Colonic mucosa (tissue), 4 donors: ENCODE measurements at regions not wholly inside any gene's neighbourhood (a gene's known extent, or its start where the extent isn't known, plus 50 kb on each side); places are given as distances from the start of the nearest gene placed in this dataset.

Experiments
- DNase-seq: peaks from one replicate; pipeline ENCODE4 v3.0.0-alpha.2; 2020
- H3K27ac ChIP-seq: fragments of 200-600 bp; one replicate; pipeline ENCODE4 v1.8.0; 2021
- H3K27me3 ChIP-seq: fragments of 200-600 bp; one replicate; pipeline ENCODE4 v1.8.0; 2021
- H3K36me3 ChIP-seq: fragments of 200-600 bp; one replicate; pipeline ENCODE4 v1.8.0; 2021
- H3K4me1 ChIP-seq: fragments of 200-600 bp; one replicate; pipeline ENCODE4 v1.8.0; 2021; ENCODE audit warnings: mild to moderate bottlenecking
- H3K4me3 ChIP-seq: fragments of 200-600 bp; one replicate; pipeline ENCODE4 v1.8.0; 2021
- H3K9ac ChIP-seq, 2 donors: one replicate each; pipeline ENCODE4 v1.7.0; 2013; ENCODE audit warnings: control low read depth in 2 of 2, low read depth in 2 of 2, low read length in 2 of 2
- H3K9me3 ChIP-seq: fragments of 200-600 bp; one replicate; pipeline ENCODE4 v1.8.0; 2021
- intact Hi-C: fragments of 100-400 bp; cut with DNase I; formaldehyde crosslinking; loops from one replicate; pipeline ENCODE4 v1.14.1; 2022
- TF ChIP-seq, protein P1 (sequence below): fragments of 200-600 bp; IDR thresholded peaks from one replicate; pipeline ENCODE4 v1.8.0; 2022; ENCODE audit warnings: antibody characterized with exemption, mild to moderate bottlenecking
- donor health status: healthy.
- donor health status: DM: no; HTN: no; CAD: no.
- donor health status: DM: no; HTN: no; CAD: no.

DNA sequence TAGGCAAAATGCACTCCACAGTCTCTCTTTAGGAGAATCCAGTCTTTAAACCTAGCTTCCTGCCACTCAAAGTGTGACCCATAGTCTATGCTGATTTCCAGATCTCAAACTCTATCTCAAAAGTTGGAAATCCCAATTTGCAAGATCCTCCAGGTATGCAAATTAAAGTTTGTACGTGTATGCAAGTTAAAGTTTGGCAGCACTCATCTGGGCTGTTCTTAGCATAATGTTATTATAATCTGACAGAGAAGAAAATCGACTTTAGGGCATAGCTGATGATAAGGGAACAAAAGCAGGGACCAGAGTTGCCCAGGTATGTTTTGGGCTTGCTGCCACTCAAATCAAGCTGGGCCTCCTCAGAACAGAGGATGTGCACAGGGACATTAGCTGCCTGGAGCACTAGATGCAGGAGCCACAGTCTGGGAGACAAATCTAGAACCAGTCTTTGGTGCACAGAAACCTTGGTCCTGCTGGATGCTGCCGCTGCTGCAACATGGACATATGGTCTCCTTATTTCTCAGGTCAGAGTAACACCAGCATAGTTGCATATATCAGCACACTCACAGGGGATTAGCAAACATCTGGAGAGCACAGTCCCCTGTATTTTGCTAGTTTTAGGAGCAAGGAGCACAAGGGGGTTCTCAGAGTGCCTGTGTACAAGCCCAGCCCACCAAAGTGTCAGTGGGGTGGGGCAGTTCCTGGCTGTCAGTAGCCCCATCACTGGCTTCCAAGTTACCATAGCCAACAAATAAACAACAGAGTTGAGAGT, 242.6 kb downstream of the TTC32 start:
- H3K9ac ChIP-seq, result no peak overlapping the region
- intact Hi-C loops, result no loop called here
- H3K36me3 ChIP-seq, result no peaks in the 10 kb centered on the region
- no peak overlapping the region for H3K4me3 ChIP-seq
- H3K27me3 ChIP-seq, result no peaks in the 10 kb centered on the region
- no peak for DNase-seq
- H3K4me1 ChIP-seq, result no peaks in the 10 kb centered on the region
- H3K27ac ChIP-seq, result no peak overlapping the region
- TF ChIP-seq, protein P1, sequence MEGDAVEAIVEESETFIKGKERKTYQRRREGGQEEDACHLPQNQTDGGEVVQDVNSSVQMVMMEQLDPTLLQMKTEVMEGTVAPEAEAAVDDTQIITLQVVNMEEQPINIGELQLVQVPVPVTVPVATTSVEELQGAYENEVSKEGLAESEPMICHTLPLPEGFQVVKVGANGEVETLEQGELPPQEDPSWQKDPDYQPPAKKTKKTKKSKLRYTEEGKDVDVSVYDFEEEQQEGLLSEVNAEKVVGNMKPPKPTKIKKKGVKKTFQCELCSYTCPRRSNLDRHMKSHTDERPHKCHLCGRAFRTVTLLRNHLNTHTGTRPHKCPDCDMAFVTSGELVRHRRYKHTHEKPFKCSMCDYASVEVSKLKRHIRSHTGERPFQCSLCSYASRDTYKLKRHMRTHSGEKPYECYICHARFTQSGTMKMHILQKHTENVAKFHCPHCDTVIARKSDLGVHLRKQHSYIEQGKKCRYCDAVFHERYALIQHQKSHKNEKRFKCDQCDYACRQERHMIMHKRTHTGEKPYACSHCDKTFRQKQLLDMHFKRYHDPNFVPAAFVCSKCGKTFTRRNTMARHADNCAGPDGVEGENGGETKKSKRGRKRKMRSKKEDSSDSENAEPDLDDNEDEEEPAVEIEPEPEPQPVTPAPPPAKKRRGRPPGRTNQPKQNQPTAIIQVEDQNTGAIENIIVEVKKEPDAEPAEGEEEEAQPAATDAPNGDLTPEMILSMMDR, result no peak
- H3K9me3 ChIP-seq, result no peaks in the 10 kb centered on the region

DNA sequence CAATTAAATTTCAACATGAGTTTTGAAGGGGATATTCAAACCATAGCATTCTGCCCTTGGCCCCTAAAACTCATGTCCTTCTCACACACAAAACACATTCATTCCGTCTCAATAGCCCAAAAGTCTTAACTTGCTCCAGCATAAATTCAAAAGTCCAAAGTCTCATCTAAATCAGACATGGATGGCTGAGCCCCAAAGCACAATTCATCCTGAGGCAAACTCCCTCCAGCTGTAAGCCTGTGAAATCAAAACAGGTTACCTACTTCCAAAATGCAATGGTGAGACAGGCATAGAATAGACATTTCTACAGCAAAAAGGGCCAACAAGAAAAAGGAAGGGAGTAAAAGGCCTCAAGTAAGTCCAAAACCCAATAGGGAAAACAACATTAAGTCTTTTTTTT, 245.8 kb downstream of the TTC32 start:
- Histone ChIP-seq H3K27ac (no peak overlapping the region), H3K4me1 (no peaks in the 10 kb centered on the region), H3K9me3 (no peaks in the 10 kb centered on the region), H3K9ac (no peak overlapping the region), H3K36me3 (no peaks in the 10 kb centered on the region), H3K27me3 (no peaks in the 10 kb centered on the region), H3K4me3 (no peak overlapping the region)
- TF ChIP-seq, protein P1, result no peak
- intact Hi-C loops, result no loop called here
- DNase-seq, result no peak

DNA sequence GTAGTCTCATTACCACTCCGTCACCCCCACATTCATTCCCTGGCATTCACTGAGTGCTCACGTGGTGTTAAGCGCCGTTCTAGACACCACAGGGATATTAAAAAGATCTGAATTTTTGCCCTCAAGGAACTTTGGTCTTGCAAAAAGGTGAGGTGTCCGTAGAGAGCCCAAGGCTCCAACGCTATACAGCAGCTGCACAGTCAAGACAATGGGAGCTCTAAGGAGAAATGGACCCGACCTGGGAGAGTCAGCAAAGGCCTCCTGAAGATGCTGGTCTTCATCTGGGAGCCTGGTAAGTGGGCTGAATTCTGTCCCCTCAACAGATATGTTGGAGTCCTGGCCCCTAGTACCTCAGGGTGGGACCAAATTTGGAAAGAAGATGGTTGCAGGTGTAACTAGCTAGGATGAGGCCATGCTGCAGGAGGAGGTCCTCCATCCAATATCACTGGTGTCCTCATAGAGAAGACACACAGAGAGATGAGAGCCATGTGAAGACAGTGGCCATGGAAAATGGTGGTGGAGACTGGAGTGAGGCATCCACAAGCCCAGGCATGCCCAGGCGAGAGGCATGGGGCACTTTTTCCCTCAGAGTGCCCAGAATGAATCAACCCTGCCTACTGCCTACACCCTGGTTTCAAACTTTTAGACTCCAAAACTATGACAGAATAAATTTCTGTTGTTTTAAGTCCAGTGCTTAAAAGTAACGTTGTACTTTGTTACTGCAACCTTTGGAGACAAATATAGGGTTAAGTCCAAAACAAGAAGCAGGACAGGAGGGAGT, 247.3 kb downstream of the TTC32 start:
- TF ChIP-seq, protein P1, result no peak
- Histone ChIP-seq H3K9ac (no peak overlapping the region), H3K27ac (no peak overlapping the region), H3K4me1 (no peaks in the 10 kb centered on the region), H3K27me3 (no peaks in the 10 kb centered on the region), H3K9me3 (no peaks in the 10 kb centered on the region), H3K36me3 (no peaks in the 10 kb centered on the region), H3K4me3 (no peak overlapping the region)
- no peak for DNase-seq
- intact Hi-C loops, result no loop called here

DNA sequence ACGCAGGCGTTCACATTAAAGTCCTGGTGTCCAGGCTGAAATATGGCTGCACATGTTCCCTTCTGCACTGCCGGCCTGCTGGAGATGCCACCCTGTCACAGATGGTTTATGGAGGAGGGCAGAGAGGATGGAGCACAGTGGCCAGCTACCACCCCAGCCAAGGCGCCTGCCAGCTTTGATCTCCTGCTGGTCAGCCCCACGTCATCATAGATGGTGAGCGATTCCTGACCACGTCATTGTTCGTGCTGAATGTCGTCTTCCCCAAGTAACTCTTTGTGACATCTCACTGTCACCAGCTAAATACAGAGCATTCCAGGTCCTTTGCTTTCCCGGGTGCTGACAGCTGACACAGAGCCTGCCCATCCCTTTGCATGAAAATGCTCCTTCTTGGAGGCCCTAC, 248.3 kb downstream of the TTC32 start:
- Histone ChIP-seq H3K4me1 (no peaks in the 10 kb centered on the region), H3K9ac (no peak overlapping the region), H3K36me3 (no peaks in the 10 kb centered on the region), H3K4me3 (no peak overlapping the region), H3K27ac (no peak overlapping the region), H3K9me3 (no peaks in the 10 kb centered on the region), H3K27me3 (no peaks in the 10 kb centered on the region)
- intact Hi-C loops, result no loop called here
- no peak for DNase-seq
- TF ChIP-seq, protein P1, result no peak

DNA sequence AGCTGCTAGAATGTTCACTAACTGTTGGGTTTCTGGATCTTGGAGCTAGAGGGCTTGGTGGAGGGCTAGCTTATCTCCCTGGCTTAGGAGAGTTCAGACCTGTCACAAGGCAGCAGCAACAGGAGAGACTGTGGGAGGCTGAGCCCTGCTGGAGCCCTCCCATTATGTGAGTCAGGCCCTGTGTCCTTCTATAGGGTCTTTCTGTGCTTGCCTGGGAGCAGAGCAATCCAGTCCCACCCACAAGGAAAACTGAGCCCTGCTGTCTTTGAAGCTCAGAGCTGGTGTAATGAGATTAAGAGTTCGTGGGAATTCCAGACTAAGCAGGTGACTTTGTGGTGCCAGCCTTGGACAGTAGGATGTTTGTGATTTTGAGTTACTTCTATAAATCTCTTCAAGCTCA, 249.0 kb downstream of the TTC32 start:
- intact Hi-C loops, result no loop called here
- Histone ChIP-seq H3K9ac (no peak overlapping the region), H3K4me1 (no peaks in the 10 kb centered on the region), H3K36me3 (no peaks in the 10 kb centered on the region), H3K4me3 (no peak overlapping the region), H3K9me3 (no peaks in the 10 kb centered on the region), H3K27ac (no peak overlapping the region), H3K27me3 (no peaks in the 10 kb centered on the region)
- TF ChIP-seq, protein P1, result no peak
- no peak for DNase-seq
